Naive thymus-derived CD4-positive, alpha-beta T cell (primary cell): ENCODE measurements at regions not wholly inside any gene's neighbourhood (a gene's known extent, or its start where the extent isn't known, plus 50 kb on each side); places are given as distances from the start of the nearest gene placed in this dataset.

Experiments used
- ATAC-seq: fragments of 150-1000 bp; cut with Tn5 transposase; 2 replicates; pipeline ENCODE4 v1.10.0; 2021; ENCODE audit warnings: mild to moderate bottlenecking, moderate library complexity
- CTCF ChIA-PET: fragments of 350-600 bp; sonication (Branson Sonifier 250); formaldehyde crosslinking; loops from one replicate; lab custom pipeline; 2021; ENCODE audit warnings: antibody characterized with exemption; lab: Charles Lee
- POLR2A ChIA-PET: fragments of 350-600 bp; sonication (Branson Sonifier 250); formaldehyde crosslinking; loops from one replicate; lab custom pipeline; 2021; ENCODE audit warnings: antibody characterized with exemption, inconsistent platforms; lab: Charles Lee
- DNase-seq, 9 donors: peaks; one replicate each; pipeline versions ENCODE4 v3.0.0 to v3.0.0-alpha.2; 2020 to 2022; ENCODE audit warnings: mixed read lengths in 1 of 9
- H3K27ac ChIP-seq: one replicate; pipeline ENCODE4 v1.7.0; 2013; ENCODE audit warnings: mild to moderate bottlenecking, low read depth, low read length, moderate library complexity
- H3K27me3 ChIP-seq, 2 donors: one replicate each; pipeline ENCODE4 v1.7.0; 2013; ENCODE audit warnings: low read length in 2 of 2, mild to moderate bottlenecking in 2 of 2, moderate library complexity in 2 of 2; ENCODE audit not compliant: control insufficient read depth in 2 of 2, insufficient read depth in 2 of 2
- H3K36me3 ChIP-seq, 3 experiments: 1 replicate in 2 of 3; 2 replicates in 1 of 3; pipeline ENCODE4 v1.7.0; 2013; ENCODE audit warnings: low read length in 3 of 3, mild to moderate bottlenecking in 3 of 3, moderate library complexity in 1 of 3; ENCODE audit not compliant: insufficient read depth in 3 of 3, control insufficient read depth in 2 of 3
- H3K4me1 ChIP-seq, 2 donors: one replicate each; pipeline ENCODE4 v1.7.0; 2013; ENCODE audit warnings: low read length in 2 of 2, mild to moderate bottlenecking in 2 of 2, moderate library complexity in 1 of 2; ENCODE audit not compliant: control insufficient read depth in 2 of 2, insufficient read depth in 2 of 2
- H3K4me3 ChIP-seq: 2 replicates; pipeline ENCODE4 v1.7.0; 2013; ENCODE audit warnings: mild to moderate bottlenecking, low read length
- H3K9me3 ChIP-seq, 3 experiments: 1 replicate in 2 of 3; 2 replicates in 1 of 3; pipeline ENCODE4 v1.7.0; 2013; ENCODE audit warnings: low read length in 3 of 3; ENCODE audit not compliant: control insufficient read depth in 2 of 3
- H3K27ac Mint-ChIP-seq, 9 donors: one replicate each; pipeline ENCODE4 v1.8.0; 2020 to 2022; ENCODE audit warnings: mixed read lengths in 9 of 9, mild to moderate bottlenecking in 8 of 9, moderate library complexity in 5 of 9, inconsistent platforms in 2 of 9
- H3K27me3 Mint-ChIP-seq, 5 donors: one replicate each; pipeline ENCODE4 v1.8.0; 2021 to 2022; ENCODE audit warnings: mixed read lengths in 5 of 5, mild to moderate bottlenecking in 1 of 5
- H3K36me3 Mint-ChIP-seq, 5 donors: one replicate each; pipeline ENCODE4 v1.8.0; 2020 to 2022; ENCODE audit warnings: mixed read lengths in 5 of 5, mild to moderate bottlenecking in 3 of 5, inconsistent platforms in 1 of 5
- H3K4me1 Mint-ChIP-seq, 7 donors: one replicate each; pipeline ENCODE4 v1.8.0; 2020 to 2022; ENCODE audit warnings: mixed read lengths in 7 of 7, mild to moderate bottlenecking in 3 of 7, inconsistent platforms in 1 of 7
- H3K4me3 Mint-ChIP-seq, 10 donors: one replicate each; pipeline ENCODE4 v1.8.0; 2020 to 2022; ENCODE audit warnings: mild to moderate bottlenecking in 10 of 10, mixed read lengths in 10 of 10, moderate library complexity in 6 of 10, inconsistent platforms in 2 of 10
- H3K9me3 Mint-ChIP-seq, 11 donors: one replicate each; pipeline ENCODE4 v1.8.0; 2020 to 2022; ENCODE audit warnings: mixed read lengths in 11 of 11, mild to moderate bottlenecking in 4 of 11, inconsistent platforms in 1 of 11, moderate library complexity in 1 of 11
- intact Hi-C, 2 donors: fragments of 100-400 bp; cut with micrococcal nuclease; formaldehyde crosslinking; loops; one replicate each; pipeline ENCODE4 v1.15.1; 2023

DNA sequence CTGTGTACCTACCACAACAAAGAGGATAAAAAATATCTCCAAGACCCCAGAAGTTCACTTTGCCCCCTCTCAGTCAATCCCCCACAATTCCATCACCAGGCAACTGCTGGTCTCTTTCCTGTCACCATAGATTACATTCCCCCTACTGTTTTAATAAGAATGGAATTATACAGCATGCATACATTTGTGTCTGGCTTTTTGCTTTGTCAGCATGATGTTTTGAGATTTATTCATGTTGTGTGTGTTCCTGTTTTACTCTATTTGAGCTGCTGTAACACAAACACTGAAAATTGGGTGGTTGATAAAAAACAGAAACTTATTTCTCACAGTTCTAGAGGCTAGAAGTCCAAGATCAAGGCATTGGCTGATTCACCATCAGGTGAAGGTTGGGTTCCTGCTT, 214.5 kb upstream of the IGFBP3 start:
- CTCF ChIA-PET, result no interaction called here
- H3K4me3 Mint-ChIP-seq, result no peak overlapping the region
- Histone ChIP-seq H3K27ac (no peak overlapping the region), H3K4me3 (no peak overlapping the region), H3K36me3 (no peaks in the 10 kb centered on the region), H3K4me1 (no peaks in the 10 kb centered on the region), H3K9me3 (no peaks in the 10 kb centered on the region), H3K27me3 (no peaks in the 10 kb centered on the region)
- no peak for ATAC-seq
- intact Hi-C loops, result no loop called here
- H3K36me3 Mint-ChIP-seq, result no peaks in the 10 kb centered on the region
- no peaks in the 10 kb centered on the region for H3K4me1 Mint-ChIP-seq
- H3K27me3 Mint-ChIP-seq, result no peaks in the 10 kb centered on the region
- no peak overlapping the region for H3K27ac Mint-ChIP-seq
- no peak for DNase-seq
- H3K9me3 Mint-ChIP-seq, result peaks cover 0 to 5% (median 0%) of the 10 kb centered on the region in 11 donors
- POLR2A ChIA-PET, result no interaction called here

DNA sequence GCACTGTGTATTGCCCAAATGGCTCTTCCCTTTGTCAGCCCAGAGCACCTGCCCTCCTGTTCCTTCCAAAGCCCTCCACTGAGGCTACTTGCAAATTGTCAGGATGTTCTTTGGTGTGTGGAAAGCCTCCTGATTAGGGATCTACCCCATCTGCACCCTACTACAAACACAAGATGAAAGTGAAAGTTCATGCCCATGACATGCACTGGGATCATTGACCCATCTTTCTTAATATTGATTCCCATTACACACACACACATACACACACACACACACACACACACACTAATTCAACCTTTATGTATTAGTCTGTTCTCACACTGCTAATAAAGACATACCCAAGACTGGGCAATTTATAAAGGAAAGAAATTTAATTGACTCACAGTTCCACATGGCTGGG, 213.7 kb upstream of the IGFBP3 start:
- H3K9me3 ChIP-seq, result no peaks in the 10 kb centered on the region
- ChIA-PET POLR2A (no interaction called here), CTCF (no interaction called here)
- H3K36me3 Mint-ChIP-seq, result no peaks in the 10 kb centered on the region
- no peak overlapping the region for H3K4me3 ChIP-seq
- H3K27ac ChIP-seq, result no peak overlapping the region
- H3K27ac Mint-ChIP-seq, result no peak overlapping the region
- H3K4me1 ChIP-seq, result no peaks in the 10 kb centered on the region
- no peaks in the 10 kb centered on the region for H3K4me1 Mint-ChIP-seq
- intact Hi-C loops, result no loop called here
- peaks cover 0 to 5% (median 0%) of the 10 kb centered on the region in 11 donors for H3K9me3 Mint-ChIP-seq
- no peaks in the 10 kb centered on the region for H3K27me3 ChIP-seq
- DNase-seq (no peak), ATAC-seq (no peak)
- H3K27me3 Mint-ChIP-seq, result no peaks in the 10 kb centered on the region
- H3K36me3 ChIP-seq, result no peaks in the 10 kb centered on the region
- no peak overlapping the region for H3K4me3 Mint-ChIP-seq

DNA sequence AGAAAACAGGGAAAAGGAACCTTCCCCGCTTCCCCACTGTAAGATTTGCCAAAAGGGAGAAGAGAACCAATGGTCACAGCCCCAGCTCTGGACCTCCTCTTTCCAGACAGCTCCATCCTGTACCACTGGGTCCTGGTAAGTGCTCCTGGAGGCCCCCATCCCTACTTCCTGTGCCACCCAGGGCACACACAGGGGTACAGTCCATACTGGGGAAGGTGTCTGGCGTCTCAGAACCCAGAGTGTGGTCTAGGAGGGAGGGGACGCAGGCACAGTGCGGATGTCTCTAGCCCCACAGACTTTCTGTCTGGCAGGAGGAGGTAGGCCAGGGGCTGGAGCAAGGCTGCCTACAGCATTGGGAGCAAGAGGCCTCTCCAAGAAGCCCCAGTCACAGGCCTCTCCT, 213.3 kb upstream of the IGFBP3 start:
- Histone ChIP-seq H3K4me3 (no peak overlapping the region), H3K27me3 (no peaks in the 10 kb centered on the region), H3K27ac (no peak overlapping the region), H3K36me3 (no peaks in the 10 kb centered on the region), H3K9me3 (no peaks in the 10 kb centered on the region), H3K4me1 (no peaks in the 10 kb centered on the region)
- H3K36me3 Mint-ChIP-seq, result no peaks in the 10 kb centered on the region
- ChIA-PET POLR2A (no interaction called here), CTCF (no interaction called here)
- no peaks in the 10 kb centered on the region for H3K4me1 Mint-ChIP-seq
- H3K27ac Mint-ChIP-seq, result no peak overlapping the region
- H3K27me3 Mint-ChIP-seq, result no peaks in the 10 kb centered on the region
- ATAC-seq (no peak), DNase-seq (no peak)
- intact Hi-C loops, result no loop called here
- H3K9me3 Mint-ChIP-seq, result peaks cover 0 to 6% (median 0%) of the 10 kb centered on the region in 11 donors
- H3K4me3 Mint-ChIP-seq, result no peak overlapping the region

DNA sequence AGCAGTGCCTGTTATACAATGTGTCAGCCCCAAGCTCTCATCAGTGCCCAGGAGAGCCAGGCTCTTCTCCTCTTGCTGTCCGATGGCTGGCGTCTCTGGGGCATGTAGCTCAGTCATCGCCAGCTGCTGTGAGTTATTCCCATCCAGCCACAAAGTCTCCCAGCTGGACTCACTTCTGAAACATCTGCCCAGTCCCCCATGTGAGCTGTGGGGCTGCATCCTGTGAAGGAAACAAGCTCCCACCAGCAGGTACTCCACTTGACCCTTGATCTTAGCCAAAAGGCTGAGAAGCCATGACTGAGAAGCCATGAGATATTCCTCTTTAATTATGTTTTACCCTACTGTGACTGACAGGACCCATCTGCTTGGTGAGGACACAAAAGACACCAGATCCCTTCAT, 212.7 kb upstream of the IGFBP3 start:
- POLR2A ChIA-PET, result no interaction called here

DNA sequence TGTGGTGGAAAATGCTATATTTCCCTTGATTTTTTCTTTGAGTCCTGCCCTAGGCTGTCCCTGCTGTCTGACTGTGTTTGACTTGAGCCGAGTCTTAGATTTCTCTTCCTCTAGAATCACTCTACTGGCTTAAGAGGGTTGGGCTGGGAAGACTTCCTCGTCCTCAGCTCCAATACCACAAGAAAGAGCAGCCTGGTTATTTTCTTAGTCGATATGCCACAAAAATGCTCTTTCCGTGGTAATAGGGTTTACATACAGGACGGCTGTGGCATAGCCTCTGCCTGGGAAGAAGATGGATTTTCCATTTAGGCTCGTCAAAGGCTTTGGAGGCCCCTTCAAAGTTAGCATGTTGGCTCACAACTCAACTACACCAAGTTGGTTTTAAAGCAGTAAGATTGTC, 212.0 kb upstream of the IGFBP3 start:
- no peaks in the 10 kb centered on the region for H3K4me1 Mint-ChIP-seq
- Histone ChIP-seq H3K27me3 (no peaks in the 10 kb centered on the region), H3K36me3 (no peaks in the 10 kb centered on the region), H3K4me3 (no peak overlapping the region), H3K9me3 (no peaks in the 10 kb centered on the region), H3K4me1 (no peaks in the 10 kb centered on the region), H3K27ac (no peak overlapping the region)
- no peak overlapping the region for H3K27ac Mint-ChIP-seq
- ChIA-PET POLR2A (no interaction called here), CTCF (no interaction called here)
- ATAC-seq (no peak), DNase-seq (no peak)
- intact Hi-C loops, result no loop called here
- no peak overlapping the region for H3K4me3 Mint-ChIP-seq
- H3K36me3 Mint-ChIP-seq, result no peaks in the 10 kb centered on the region
- H3K27me3 Mint-ChIP-seq, result no peaks in the 10 kb centered on the region
- H3K9me3 Mint-ChIP-seq, result peaks cover 0 to 6% (median 0%) of the 10 kb centered on the region in 11 donors

More for the DNA sequence above, 212.7 kb upstream of the IGFBP3 start:
- H3K4me1 ChIP-seq, result no peaks in the 10 kb centered on the region
- no peak overlapping the region for H3K4me3 ChIP-seq
- H3K9me3 ChIP-seq, result no peaks in the 10 kb centered on the region
- intact Hi-C loops, result no loop called here
- Mint-ChIP-seq H3K36me3 (no peaks in the 10 kb centered on the region), H3K4me3 (no peak overlapping the region), H3K4me1 (no peaks in the 10 kb centered on the region), H3K27me3 (no peaks in the 10 kb centered on the region), H3K27ac (no peak overlapping the region), H3K9me3 (peaks cover 0 to 6% (median 0%) of the 10 kb centered on the region in 11 donors)
- H3K36me3 ChIP-seq, result no peaks in the 10 kb centered on the region
- DNase-seq, result no peak
- H3K27ac ChIP-seq, result no peak overlapping the region
- CTCF ChIA-PET, result no interaction called here
- no peaks in the 10 kb centered on the region for H3K27me3 ChIP-seq
- no peak for ATAC-seq

DNA sequence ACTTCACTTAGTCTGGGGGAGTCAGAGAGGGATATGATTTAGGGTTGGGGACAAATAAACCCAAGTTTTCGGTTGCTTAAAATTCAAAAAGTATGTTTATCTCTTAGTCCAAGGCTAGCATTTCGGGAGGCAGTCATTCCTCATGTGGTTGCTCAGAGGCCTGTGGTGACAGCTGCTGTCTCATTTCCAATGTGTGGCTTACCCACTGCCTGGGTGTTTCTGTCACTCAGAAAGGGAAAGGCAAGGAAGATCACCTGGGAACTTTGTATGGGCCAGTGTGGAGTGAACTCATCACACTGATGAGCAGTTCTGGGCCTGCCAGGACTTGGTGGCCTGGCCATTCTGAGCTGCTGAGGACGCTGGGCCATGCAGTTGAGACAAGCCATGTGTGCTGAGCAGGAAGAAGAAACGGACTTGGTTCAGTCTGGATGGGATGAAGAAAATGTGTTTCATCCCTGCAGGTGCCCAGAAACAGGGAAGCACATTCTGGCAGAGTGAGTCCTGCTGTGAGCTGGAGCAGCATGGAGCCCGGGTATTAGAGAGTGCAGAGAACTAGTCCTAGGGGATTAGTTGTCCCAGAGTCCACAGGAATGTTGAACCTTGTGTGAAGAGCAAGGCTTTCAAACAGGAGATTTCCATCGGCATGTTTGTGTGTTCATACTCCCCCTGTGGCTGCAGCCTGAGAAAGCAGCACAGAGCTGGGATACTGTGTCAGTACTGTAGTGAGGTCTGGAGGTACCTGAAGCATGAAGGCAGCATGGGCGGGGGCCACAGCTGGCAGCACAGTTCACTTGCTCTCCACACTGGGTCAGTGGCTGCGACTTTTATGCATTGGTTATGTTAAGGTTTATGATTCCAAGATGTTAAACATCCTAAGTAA, 211.1 kb upstream of the IGFBP3 start:
- DNase-seq (no peak), ATAC-seq (no peak)
- Mint-ChIP-seq H3K36me3 (no peaks in the 10 kb centered on the region), H3K27ac (no peak overlapping the region), H3K27me3 (no peaks in the 10 kb centered on the region), H3K4me1 (no peaks in the 10 kb centered on the region), H3K4me3 (no peak overlapping the region), H3K9me3 (peaks cover 0 to 6% (median 0%) of the 10 kb centered on the region in 11 donors)
- CTCF ChIA-PET, result no interaction called here
- Histone ChIP-seq H3K36me3 (no peaks in the 10 kb centered on the region), H3K9me3 (no peaks in the 10 kb centered on the region), H3K4me1 (no peaks in the 10 kb centered on the region), H3K4me3 (no peak overlapping the region), H3K27me3 (no peaks in the 10 kb centered on the region), H3K27ac (no peak overlapping the region)
- POLR2A ChIA-PET, result no interaction called here
- intact Hi-C loops, result no loop called here

DNA sequence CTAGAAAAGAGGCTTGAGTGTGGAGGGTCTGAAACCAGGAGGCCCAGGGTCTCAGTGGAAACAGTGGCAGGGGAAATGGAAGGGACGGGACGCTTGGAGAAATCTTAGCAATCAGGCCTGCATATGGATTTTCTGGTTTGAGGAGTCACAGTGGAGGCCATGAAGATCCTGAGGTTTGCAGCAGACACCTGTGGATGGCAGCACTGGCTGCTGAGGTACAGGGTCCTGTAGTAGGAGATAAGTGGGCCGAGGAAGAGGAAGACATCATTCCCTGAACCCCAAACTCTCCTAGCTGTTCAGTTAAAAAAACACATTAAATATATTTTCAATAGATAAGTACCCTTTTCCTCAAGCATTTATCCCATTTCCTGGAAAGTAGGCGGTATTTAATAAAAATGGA, 208.8 kb upstream of the IGFBP3 start:
- CTCF ChIA-PET, result no interaction called here
- intact Hi-C loops, result no loop called here

More for the DNA sequence above, 208.8 kb upstream of the IGFBP3 start:
- Histone ChIP-seq H3K27ac (no peak overlapping the region), H3K9me3 (no peaks in the 10 kb centered on the region), H3K4me1 (no peaks in the 10 kb centered on the region), H3K36me3 (no peaks in the 10 kb centered on the region), H3K27me3 (no peaks in the 10 kb centered on the region), H3K4me3 (no peak overlapping the region)
- POLR2A ChIA-PET, result no interaction called here
- DNase-seq (no peak), ATAC-seq (no peak)
- Mint-ChIP-seq H3K4me3 (no peak overlapping the region), H3K27me3 (no peaks in the 10 kb centered on the region), H3K36me3 (no peaks in the 10 kb centered on the region), H3K9me3 (peaks cover 0 to 6% (median 0%) of the 10 kb centered on the region in 11 donors), H3K4me1 (no peaks in the 10 kb centered on the region), H3K27ac (no peak overlapping the region)
